CMK (cell line): ENCODE measurements at regions not wholly inside any gene's neighbourhood (a gene's known extent, or its start where the extent isn't known, plus 50 kb on each side); places are given as distances from the start of the nearest gene placed in this dataset.

ENCODE experiments used
- DNase-seq: peaks from one replicate; pipeline ENCODE4 v3.0.0-alpha.2; 2010; ENCODE audit warnings: low read depth

GRCh38 chr4:111494971-111495370 lies 650.3 kb upstream of the FAM241A start:
- no peak for DNase-seq

GRCh38 chr4:111499291-111499690 lies 646.0 kb upstream of the FAM241A start:
- DNase-seq: no peak

GRCh38 chr4:111499706-111500105 lies 645.5 kb upstream of the FAM241A start:
- no peak for DNase-seq

GRCh38 chr4:111500858-111501257 lies 644.4 kb upstream of the FAM241A start:
- no peak for DNase-seq

GRCh38 chr4:111501946-111502345 lies 643.3 kb upstream of the FAM241A start:
- DNase-seq: no peak

GRCh38 chr4:111502626-111503025 lies 642.6 kb upstream of the FAM241A start:
- no peak for DNase-seq

- no peak for DNase-seq
These were observed 638.5 kb upstream of the FAM241A start for GRCh38 chr4:111506706-111507105.

GRCh38 chr4:111510535-111510934 lies 634.7 kb upstream of the FAM241A start:
- no peak for DNase-seq

- no peak for DNase-seq
These were observed 633.0 kb upstream of the FAM241A start for GRCh38 chr4:111512081-111512783.

GRCh38 chr4:111519683-111520082 lies 625.6 kb upstream of the FAM241A start:
- no peak for DNase-seq

GRCh38 chr4:111530446-111530845 lies 614.8 kb upstream of the FAM241A start:
- no peak for DNase-seq

- DNase-seq: no peak
These were observed 609.5 kb upstream of the FAM241A start for GRCh38 chr4:111535792-111536191.

GRCh38 chr4:111537165-111537564 lies 608.1 kb upstream of the FAM241A start:
- DNase-seq: no peak

GRCh38 chr4:111537871-111538270 lies 607.4 kb upstream of the FAM241A start:
- DNase-seq: no peak

- no peak for DNase-seq
These were observed 604.6 kb upstream of the FAM241A start for GRCh38 chr4:111540671-111541070.

GRCh38 chr4:111542056-111542455 lies 603.2 kb upstream of the FAM241A start:
- DNase-seq: no peak

GRCh38 chr4:111546881-111547280 lies 598.4 kb upstream of the FAM241A start:
- DNase-seq: no peak

GRCh38 chr4:111556141-111556781 lies 589.0 kb upstream of the FAM241A start:
- DNase-seq: no peak

- no peak for DNase-seq
These were observed 588.4 kb upstream of the FAM241A start for GRCh38 chr4:111556851-111557250.

- no peak for DNase-seq
These were observed 582.4 kb upstream of the FAM241A start for GRCh38 chr4:111562826-111563225.

GRCh38 chr4:111572470-111572869 lies 572.8 kb upstream of the FAM241A start:
- no peak for DNase-seq

GRCh38 chr4:111573386-111573785 lies 571.9 kb upstream of the FAM241A start:
- DNase-seq: no peak

- no peak for DNase-seq
These were observed 565.5 kb upstream of the FAM241A start for GRCh38 chr4:111579767-111580166.

GRCh38 chr4:111595456-111595855 lies 549.8 kb upstream of the FAM241A start:
- no peak for DNase-seq
